GM21576 (cell line): ENCODE measurements at regions not wholly inside any gene's neighbourhood (a gene's known extent, or its start where the extent isn't known, plus 50 kb on each side); places are given as distances from the start of the nearest gene placed in this dataset.

Experiments
- ATAC-seq: cut with Tn5 transposase; IDR thresholded peaks from one replicate; pipeline ENCODE4 v1.9.1; 2021; ENCODE audit warnings: mild to moderate bottlenecking, moderate library complexity; ENCODE audit not compliant: unreplicated experiment

DNA sequence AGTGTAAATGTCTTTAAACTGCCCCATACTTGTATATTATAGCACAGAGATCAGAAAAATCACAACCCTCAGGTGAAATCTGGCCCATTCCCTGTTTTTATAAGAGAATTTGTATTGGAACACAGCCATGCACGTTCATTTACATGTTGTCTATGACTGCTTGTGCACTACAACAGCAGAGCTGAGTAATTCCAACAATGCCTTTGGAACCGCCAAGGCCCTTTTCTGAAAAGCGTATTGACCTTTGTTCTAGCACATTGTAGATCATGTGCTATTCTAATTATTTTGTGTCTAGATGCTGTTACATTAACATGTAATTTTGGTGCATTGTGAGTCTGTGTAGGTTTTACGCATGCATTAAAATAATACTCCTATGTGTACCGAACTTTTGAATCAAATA, 339.6 kb downstream of the CHRM3 start:
- no peak for ATAC-seq

- no peak for ATAC-seq
These were observed 344.0 kb downstream of the CHRM3 start for GRCh38 chr1:239730378-239730777.

DNA sequence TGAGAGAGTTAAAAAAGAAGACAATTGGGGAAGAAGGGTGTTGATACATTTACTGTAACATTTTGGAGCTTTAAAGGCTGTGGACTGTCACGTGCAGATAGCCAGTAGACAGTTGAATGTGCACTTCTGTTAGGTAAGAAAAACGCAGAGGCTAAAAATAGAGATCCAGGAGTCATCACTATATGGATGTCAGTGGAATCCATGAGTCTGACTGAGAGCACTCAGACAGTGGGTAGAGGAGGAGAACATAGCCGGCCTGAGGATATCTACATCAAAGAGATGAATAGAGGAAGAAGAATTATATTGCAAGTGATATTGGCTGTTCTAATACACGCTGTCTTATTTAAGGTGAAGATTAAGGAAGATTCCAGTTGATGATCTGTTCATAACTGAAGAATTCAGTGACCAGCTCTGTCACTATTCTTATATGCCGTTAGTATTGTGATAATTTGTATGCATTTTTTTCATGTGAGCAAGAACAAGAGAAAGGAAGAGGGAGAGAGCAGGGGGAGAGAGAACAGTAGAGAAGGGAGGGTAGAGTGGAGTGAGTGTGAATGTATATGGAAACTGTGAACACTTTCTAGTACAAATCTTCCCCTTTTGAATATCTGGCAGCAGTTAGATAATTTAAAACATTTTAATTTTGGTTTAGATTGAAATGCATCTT, 344.8 kb downstream of the CHRM3 start:
- ATAC-seq, result no peak

DNA sequence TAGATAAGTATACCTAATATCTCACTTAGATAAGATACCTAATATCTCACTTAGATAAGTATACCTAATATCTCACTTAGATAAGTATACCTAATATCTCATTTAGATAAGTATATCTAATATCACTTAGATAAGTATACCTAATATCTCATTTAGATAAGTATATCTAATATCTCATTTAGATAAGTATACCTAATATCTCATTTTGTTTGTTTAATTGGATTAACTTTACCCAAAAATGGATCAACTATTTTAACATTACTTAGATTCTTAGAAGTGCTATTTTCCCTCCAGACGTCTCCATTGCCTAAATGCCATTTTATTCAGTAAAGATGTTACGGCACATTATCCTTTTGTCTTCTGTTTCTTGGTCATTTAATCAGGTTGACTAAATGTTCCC, 346.4 kb downstream of the CHRM3 start:
- ATAC-seq, result no peak

DNA sequence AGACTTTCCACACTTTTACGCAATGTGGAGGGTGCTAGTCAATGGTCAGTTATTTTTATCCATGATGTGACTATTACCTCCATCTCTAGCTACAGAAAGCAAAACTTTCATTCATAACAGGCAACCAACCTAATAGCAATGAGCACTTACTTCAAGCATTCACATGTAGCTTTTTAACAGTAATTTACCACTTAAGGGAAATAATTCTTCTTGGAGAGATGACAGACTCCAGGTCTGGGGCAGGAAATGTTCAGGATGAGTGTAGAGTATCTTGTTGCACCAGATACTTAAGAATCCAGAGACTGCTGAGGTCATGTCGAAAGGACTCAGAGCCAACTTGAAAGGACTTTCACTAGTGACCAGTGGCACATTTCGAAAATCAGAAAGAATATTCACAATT, 347.6 kb downstream of the CHRM3 start:
- no peak for ATAC-seq

GRCh38 chr1:239735111-239735510, 348.7 kb downstream of the CHRM3 start:
- ATAC-seq, result no peak

- no peak for ATAC-seq
These were observed 350.1 kb downstream of the CHRM3 start for GRCh38 chr1:239736479-239736878.

GRCh38 chr1:239739375-239739774, 352.3 kb upstream of the FMN2 start:
- no peak for ATAC-seq

DNA sequence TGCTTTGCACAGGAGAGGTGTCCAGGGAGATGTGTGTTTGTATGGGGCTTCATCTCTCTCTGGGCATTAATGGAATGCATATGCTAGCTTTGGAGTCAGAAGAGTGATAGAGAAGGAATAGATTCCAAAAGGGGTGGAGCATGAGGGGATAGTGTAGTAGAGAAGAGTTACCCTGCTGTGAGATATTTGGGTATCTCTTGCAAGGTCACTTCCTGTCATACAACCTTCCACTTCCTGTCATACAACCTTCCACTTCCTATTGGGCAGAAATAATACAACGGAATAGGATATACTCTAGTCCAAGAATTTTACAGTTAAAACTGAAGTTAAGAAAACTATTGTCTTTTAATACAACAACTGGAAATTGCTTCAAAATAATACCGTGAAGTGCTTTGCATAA, 351.8 kb upstream of the FMN2 start:
- no peak for ATAC-seq

GRCh38 chr1:239742416-239743109, 349.1 kb upstream of the FMN2 start:
- ATAC-seq, result no peak

DNA sequence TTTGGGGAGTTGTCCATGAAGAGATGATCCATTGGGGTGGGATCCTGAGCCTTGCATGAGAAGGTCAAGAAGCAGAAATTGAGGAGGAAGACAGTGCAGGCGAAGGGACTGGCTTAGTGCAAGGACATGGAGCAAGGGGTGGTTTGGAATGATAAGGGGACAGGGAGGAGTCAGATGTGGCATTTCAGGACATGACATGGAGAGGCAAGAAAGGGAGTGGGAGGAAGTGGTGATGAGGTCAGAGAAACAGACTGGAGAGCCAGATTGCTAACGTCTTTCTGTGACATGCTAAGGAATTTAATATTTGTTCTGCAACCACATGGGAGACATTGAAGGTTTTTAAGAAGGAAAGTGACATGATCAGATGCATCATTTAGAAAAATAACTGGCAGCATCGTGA, 346.8 kb upstream of the FMN2 start:
- ATAC-seq, result no peak

- ATAC-seq, result no peak
These were observed 336.4 kb upstream of the FMN2 start for GRCh38 chr1:239755107-239755912.

- ATAC-seq, result no peak
These were observed 334.0 kb upstream of the FMN2 start for GRCh38 chr1:239757716-239758115.

- no peak for ATAC-seq
These were observed 332.9 kb upstream of the FMN2 start for GRCh38 chr1:239758756-239759155.

DNA sequence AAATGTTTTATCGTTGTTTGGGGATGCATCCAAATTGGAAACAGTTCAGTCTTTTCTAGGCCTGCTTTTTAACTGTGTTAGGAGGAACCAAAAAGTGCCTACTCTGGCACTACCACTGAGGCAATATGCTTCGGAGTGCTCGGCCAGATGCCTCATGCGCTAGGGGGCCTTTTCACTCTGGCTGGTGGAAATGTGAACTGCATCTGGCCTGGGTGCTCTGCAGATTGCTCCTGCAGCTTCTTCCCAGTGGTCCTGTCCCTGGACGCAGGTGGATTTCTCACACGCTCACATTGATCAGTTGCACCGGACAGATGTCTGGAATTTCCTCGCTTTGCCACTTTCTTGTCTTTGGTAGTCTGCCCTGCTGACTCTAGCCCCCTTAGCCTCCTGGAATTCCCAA, 330.2 kb upstream of the FMN2 start:
- no peak for ATAC-seq

- no peak for ATAC-seq
These were observed 327.8 kb upstream of the FMN2 start for GRCh38 chr1:239763850-239764249.

DNA sequence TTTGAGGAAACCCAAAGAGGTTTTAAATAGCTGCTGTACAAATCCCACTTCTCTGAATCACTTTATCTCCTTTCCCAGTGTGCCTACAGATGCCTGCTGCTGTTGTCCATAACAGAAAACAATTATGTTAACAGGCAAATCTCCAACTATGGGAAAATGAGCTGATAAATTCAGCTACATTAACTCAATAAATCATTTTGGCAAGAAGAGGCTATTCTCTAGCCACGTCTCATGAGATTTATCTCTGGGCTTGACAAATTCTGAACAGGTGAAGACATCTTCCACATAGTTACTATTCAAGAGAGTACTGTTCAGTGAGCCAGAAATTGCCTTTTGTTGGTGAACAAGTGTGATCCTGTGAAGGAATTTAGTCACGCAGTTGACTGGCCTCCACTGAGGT, 327.1 kb upstream of the FMN2 start:
- ATAC-seq, result no peak

- ATAC-seq, result no peak
These were observed 326.5 kb upstream of the FMN2 start for GRCh38 chr1:239765163-239765562.

- no peak for ATAC-seq
These were observed 320.1 kb upstream of the FMN2 start for GRCh38 chr1:239771550-239771949.

DNA sequence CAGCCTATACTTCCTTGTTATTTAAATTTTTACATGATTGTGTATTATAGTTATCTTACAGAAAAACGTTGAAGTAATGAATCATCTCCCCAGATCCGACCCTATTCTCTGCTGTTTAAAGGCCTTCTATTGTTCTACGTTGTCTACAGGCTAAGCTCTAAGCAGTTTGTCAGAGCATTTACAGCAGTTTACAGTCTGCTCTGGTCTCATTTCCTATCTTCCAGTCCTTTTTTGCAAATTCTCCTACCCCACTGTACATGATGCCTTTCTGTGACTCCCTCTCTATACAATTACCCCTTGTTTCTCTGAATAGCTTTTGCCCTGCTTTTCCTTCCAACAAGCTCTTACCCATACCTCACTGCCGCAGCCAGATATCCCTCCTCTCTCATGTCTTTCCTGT, 319.2 kb upstream of the FMN2 start:
- no peak for ATAC-seq

DNA sequence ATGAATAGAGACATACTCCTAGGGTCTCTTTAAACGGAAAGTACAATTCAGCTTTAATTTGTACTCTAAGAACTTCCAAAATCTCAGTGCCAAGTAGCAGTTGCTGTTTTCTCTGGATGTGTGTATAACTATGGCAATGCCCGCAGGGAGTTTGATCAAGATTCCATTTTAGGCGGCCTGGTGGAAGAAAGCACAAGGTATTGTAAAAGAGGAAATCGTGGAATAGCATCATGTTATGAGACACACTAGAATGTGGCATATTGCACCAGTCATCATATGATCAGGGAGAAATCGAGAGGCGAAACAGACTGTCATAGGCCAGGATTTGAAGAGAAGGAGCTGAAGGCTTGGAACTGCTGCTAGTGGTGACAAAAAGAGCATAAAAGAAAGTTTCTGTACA, 316.2 kb upstream of the FMN2 start:
- no peak for ATAC-seq

DNA sequence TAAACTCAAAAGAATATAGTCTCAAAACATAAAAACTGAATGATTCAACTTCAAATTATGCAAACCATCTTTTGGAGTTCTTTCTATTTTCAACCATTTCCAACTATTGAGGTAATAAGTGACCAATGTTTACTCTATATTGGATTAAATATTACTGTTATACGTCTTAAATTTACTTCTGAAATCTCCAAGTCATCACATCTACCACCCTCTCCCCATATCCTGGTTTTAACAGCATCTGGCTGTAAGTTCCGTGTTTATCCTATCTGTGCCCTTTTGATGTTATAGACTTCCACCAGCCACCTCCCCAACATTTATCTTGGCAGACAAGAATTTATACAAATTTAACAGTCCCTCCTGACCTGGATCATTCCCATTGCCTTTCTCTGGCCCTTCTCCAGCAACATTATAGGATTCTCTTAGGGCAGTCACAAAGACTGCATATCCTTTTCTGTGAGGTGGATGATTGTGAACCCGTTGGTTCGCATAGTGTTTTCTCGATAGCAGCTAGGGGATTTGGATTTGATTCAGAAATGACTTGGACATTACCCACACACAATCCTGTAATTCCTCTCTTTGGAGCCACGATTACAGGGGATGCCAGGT, 313.4 kb upstream of the FMN2 start:
- ATAC-seq, result no peak
